ENCODE measurements at regions not wholly inside any gene's neighbourhood (a gene's known extent, or its start where the extent isn't known, plus 50 kb on each side); places are given as distances from the start of the nearest gene placed in this dataset.
A peak's percentile ranks its signal among the peaks of the same experiment; 100 is the strongest.

- DNase-seq, result peak; percentile 40
Measured at GRCh38 chrX:34875204-34875603, 67.4 kb upstream of the FAM47B start.

GRCh38 chrX:34877436-34877835 lies 65.2 kb upstream of the FAM47B start:
- DNase-seq, result peak; percentile 79

- peak; percentile 56 for DNase-seq
Measured at GRCh38 chrX:34879346-34879745, 63.2 kb upstream of the FAM47B start.

GRCh38 chrX:34879886-34880285 lies 62.7 kb upstream of the FAM47B start:
- DNase-seq, result no peak

GRCh38 chrX:34880656-34881055 lies 61.9 kb upstream of the FAM47B start:
- DNase-seq, result peak; percentile 83

DNA sequence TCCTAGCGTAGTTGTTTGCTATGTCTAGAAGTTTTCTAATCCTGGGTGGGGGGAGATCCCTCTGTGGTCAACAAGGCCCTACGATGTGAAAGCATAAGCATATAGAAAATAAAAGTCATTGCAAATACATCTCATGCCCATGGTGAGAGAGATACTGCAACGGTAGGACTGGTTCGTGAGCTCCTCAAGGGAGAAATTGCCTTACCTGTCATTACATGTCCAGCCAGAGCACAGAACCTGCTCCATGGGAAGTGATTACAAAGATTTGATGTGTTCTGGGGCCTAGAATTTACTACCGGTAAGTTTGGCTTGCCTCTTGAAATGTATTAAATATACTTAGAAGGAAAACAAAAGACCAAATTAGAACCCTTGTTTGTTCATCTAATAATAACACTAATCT lies 60.9 kb upstream of the FAM47B start:
- no peak for DNase-seq

GRCh38 chrX:34884817-34885216 lies 57.8 kb upstream of the FAM47B start:
- peak; percentile 83 for DNase-seq

DNA sequence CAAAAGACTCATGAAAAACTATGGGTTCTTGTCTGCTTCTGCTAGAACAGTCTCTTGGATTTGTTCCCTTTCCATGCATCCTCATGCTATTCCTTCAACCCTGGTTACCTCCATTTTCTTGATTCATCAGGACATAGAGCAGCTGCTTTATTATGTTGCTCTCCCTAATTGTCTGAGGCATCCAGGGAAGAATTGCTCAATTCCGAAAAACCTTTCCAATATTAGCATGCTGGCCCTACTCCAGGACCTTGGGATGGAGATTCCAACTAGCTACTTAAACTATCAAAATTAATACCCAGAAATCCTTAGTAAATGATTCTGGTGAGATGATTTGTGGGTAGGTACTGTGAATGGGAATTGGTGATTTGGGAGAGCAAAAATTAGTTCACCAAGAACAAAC lies 56.6 kb upstream of the FAM47B start:
- DNase-seq, result peak; percentile 30

DNA sequence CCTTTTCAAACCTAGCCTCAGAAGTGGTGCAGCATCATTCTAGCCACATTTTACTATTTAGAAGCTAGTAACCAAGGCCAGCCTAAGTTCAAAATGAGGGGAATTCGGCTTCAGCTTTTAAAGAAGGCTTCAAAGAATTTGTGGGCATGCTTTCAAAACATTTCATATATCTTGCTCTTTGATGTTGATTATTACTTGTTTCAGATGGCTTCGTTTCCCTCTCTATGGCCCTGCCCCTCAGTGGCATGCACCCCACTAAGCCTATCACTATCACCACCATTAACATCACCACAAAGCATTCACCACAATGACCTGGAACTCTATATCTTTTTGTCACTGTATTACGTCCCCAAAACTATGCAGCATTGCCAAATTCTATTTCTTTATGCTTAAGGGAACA lies 51.2 kb upstream of the FAM47B start:
- DNase-seq, result no peak

Data from fibroblast of skin of abdomen (primary cell).